CD4-positive, alpha-beta T cell treated with Interferon gamma for 1 hour (primary cell): ENCODE measurements at regions not wholly inside any gene's neighbourhood (a gene's known extent, or its start where the extent isn't known, plus 50 kb on each side); places are given as distances from the start of the nearest gene placed in this dataset.

Experiments
- DNase-seq: peaks from one replicate; pipeline ENCODE4 v3.0.0-alpha.2; 2020

DNA sequence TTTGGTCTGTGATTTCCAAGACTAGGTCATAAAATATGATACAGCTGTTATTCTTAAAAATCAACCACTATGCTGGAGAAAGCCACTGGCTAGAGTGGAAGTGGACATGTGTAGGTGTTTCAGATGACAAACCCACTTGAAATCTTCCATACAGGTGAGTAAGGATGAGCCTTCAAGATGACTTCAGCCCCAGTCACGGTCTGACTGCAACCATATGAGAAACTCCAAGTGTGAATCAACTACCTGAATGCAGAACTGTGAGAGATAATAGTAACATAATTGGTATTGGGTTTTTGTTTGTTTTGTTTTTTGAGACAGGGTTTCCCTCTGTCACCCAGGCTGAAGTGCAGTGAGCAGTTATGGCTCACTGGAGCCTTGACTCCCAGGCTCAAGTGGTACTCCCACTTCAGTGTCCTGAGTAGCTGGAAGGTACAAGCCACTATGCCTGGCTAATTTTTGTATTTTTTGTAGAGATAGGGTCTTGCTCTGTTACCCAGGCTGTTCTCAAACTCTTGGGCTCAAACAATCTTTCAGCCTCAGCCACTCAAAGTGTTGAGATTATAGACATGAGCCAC, 273.3 kb upstream of the LRIG3 start:
- no peak for DNase-seq

GRCh38 chr12:59191372-59191771, 271.1 kb upstream of the LRIG3 start:
- no peak for DNase-seq

GRCh38 chr12:59186451-59186850, 266.1 kb upstream of the LRIG3 start:
- no peak for DNase-seq

DNA sequence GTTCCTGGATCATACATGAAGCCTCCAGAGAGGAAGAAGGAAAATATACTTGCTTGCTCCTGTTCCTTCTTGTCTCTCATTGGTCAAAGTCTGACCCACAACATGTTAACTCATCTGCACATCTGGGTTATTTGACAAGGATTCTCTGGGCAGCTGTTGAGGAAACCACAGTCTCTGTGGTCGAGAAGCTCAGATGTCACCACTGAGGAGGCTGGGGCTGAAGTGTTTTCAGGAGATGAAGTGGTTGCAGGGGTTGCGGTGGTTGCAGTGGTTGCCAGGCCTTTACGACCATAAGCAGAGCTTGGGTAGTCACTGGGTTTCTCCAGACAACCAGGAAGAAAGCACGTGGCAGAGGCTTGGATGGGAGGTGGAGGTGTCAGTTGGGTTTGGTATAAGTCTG, 265.0 kb upstream of the LRIG3 start:
- no peak for DNase-seq

DNA sequence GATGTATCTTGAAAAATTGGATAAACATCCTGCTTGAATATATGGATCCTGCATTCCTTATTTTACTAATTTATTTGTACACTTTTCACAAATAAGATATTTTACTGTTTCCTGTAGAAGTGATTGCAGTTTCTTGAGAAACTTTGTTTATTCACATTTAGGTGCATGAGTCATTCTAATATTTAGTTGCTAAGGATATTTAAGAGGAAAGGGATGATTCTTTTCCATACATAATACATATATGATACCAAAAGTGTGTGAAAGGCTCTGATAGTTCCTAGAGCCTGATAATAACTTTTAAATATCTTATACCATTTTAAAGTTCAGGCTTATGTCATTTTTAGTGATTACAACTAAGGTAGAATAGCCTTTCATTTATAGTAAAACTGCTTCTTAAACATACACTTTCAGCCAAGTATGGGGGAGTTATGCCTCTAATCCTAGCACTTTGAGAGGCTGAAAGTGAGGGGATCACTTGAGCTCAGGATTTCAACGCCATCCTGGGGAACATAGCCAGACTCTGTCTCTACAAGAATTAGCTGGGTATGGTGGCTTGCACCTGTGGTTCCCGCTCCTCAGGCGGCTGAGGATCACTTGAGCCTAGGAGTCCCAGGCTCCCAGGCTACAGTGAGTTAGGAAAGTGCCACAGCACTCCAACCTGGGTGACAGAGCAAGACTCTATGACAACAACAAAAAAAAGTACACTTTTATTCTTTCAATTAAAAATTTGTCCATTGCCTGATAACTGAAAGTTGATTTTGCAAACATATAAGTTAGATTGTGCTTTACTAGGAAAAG, 262.6 kb upstream of the LRIG3 start:
- no peak for DNase-seq

GRCh38 chr12:59182191-59182590, 261.9 kb upstream of the LRIG3 start:
- DNase-seq, result no peak

DNA sequence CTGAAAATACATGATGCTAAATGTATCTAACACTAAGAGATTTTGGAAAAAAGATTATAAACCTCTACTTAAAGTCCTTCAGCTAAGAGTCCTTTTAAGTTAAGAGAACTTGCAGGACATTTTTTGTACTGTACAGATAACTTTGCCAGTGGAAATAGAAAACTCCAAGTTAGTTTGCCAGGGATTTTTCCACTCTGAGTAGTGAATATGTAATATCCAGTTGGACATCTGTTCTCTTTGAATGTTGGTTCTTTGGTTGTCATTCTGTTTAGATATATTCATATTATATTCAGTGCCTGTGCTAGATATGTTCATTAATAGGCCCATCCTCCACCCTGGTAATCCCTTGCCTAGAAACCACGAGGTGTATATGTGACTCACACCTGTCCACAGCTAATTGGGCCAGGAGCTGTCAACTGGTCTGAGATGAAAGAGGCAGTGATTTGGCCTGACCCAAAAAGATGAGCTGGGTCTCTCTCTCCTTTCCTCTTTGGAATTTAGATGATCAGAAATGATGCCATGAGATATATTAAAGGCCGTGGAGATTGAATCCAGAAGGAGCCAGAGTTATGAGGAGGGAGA, 261.0 kb upstream of the LRIG3 start:
- no peak for DNase-seq

- no peak for DNase-seq
Observed at GRCh38 chr12:59179231-59179630, 258.9 kb upstream of the LRIG3 start.

GRCh38 chr12:59173695-59174094, 253.4 kb upstream of the LRIG3 start:
- DNase-seq, result no peak

- no peak for DNase-seq
Observed at GRCh38 chr12:59168647-59169046, 248.3 kb upstream of the LRIG3 start.

DNA sequence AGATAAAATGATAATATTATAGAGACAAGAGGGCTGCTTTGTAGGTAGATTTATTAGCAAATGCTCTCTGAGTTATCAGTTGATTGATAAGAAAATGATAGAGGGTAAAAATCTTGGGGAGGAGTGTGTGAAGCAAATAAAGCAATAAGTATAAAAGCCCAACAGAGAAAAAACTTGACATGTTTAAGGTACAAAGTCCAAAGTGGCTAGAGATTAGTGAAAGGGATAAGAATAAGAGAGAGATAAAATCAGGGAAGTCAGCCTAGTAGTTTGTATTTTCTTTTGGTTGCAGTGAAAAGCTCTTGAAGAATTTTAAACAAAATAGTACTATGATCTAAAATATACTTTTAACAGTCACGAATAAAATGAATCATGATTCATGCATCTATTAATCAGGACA, 246.2 kb upstream of the LRIG3 start:
- DNase-seq, result no peak

- no peak for DNase-seq
Observed at GRCh38 chr12:59164991-59165718, 244.9 kb upstream of the LRIG3 start.

DNA sequence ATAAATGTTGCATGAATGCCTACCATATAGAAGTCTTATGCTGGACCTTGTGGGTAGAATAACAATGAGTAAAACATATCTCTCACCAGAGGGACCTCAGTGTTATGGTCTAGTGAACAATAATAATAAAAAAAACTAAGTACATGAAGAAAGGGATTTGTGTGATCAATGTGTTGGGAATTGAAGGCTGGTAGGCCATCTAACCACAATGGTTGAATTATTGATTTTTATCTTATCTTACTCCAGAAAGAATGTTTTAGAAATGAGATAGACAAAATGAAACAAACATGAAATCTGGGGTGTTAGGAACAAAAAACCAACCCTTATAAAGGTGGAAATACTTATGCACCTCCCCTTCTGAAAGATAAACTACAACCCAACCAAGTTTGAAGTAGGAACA, 243.9 kb upstream of the LRIG3 start:
- DNase-seq, result no peak

- DNase-seq, result no peak
Observed at GRCh38 chr12:59158681-59159080, 238.4 kb upstream of the LRIG3 start.

GRCh38 chr12:59158066-59158465, 237.8 kb upstream of the LRIG3 start:
- DNase-seq, result no peak

GRCh38 chr12:59155448-59155847, 235.1 kb upstream of the LRIG3 start:
- no peak for DNase-seq

DNA sequence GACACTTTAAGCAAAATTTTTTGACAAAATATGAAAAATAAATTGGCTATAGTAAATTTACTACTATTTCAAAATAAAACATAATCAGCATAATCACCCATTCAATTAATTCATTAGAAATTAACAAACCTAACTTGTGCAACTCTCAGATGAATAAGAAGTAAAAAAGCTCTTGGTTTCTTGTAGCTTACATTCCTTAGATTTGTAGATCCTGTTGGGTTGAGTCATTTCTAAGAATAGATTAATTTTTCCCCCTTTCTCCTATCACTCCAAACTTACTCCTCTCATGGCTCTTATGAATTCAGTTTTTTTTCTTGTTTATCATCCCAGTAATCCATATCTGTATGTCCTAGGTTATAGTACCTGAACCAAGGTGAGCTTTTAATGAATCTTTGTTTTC, 230.9 kb upstream of the LRIG3 start:
- DNase-seq, result no peak

GRCh38 chr12:59149995-59150642, 229.8 kb upstream of the LRIG3 start:
- no peak for DNase-seq

DNA sequence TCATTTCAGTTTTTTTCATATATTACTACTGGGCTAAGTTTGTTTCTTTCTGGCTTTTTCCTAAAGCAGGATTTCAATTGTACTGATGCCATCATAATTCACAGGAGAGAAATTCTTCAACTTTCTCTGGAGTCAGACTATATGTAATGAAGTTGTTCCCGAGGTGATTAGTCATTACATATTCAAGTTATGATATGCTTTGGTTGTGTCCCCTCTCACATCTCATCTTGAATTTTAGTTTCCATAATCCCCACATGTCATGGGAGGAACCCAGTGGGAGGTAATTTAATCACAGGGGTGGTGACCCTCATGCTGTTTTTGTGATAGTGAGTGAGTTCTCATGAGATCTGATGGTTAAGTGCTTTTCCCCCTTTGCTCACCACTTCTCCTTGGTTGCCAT, 227.5 kb upstream of the LRIG3 start:
- DNase-seq, result no peak

DNA sequence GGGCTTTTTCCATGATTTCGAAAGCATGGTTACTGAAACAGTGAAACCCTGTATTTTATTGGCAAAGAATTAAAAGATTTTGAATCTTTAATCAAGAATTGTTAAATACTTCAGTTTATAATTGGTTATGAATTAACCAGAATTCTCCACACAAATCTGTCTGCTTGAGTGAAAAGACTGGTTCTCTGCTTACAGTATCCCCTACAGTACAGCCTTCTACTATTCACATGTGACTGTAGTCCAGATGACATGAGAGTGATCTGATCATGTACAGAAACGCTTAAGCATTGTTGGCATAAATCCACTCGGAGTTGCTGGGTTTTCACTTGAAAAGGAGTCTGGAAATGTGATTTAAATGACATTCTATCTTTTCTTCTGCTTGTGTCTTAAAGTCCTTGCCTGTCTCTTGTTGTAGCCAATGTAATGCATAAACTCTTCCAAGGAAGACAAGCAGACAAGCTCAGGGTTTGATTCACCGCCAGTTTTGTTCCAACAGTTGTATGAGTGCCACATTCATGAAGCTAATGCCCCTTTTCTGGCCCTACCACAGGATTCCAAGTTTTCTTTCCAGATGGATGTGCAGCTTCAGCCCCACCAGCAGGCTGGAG, 222.0 kb upstream of the LRIG3 start:
- no peak for DNase-seq

GRCh38 chr12:59134750-59135149, 214.4 kb upstream of the LRIG3 start:
- DNase-seq, result no peak

DNA sequence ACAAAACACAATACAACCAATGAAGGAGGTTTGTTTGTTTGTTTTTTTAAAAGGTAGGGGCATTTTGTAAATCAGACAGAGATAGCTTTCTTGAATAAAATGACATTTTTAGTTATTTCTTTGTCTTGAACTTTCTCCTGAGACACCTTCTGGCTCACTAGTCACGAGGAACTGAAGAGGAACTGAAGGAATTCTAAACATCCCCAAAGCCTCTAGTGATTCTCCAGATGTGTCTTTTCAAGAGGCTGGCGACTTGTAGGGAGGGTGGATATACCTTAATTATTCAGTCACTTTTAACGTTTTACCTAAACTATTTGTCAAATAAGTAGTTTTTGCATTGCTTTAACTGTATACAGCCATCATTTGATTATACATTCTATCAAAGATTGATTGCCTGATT, 211.2 kb upstream of the LRIG3 start:
- no peak for DNase-seq

DNA sequence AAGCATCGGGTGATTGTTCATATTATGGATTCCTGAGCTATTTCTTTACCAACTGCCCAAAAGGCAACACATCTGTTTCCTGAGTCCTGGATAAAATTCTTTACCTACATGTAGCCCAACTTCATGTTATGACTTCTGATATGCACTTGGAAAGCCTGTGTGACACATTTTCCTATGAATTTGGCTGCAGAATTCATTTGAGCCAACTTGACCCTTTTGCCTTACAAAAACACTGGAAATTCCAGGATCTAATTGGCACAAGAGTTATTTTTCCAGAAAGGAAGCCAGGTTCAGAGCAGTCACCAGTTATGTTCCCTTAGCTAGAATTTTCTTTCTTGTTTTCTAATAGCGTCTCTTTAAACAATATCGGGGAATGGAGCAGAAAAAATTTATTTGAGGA, 202.5 kb upstream of the LRIG3 start:
- DNase-seq, result no peak
